MCF 10A (cell line): ENCODE measurements at regions not wholly inside any gene's neighbourhood (a gene's known extent, or its start where the extent isn't known, plus 50 kb on each side); places are given as distances from the start of the nearest gene placed in this dataset.

ENCODE experiments used
- BruUV-seq: library from RNA; stranded (reverse); fragments of 400-500 nt; replicated peaks from 2 replicates; lab custom pipeline; 2021; lab: Mats Ljungman, UMichigan
- CTCF ChIA-PET: fragments of 300-600 bp; sonication (Branson Sonifier 250); formaldehyde crosslinking; extraction: SDS; loops from one replicate; lab custom pipeline; 2021; ENCODE audit warnings: antibody characterized with exemption, inconsistent platforms; lab: Yijun Ruan, JAX
- POLR2A ChIA-PET: fragments of 300-600, 350-650 bp; sonication (Branson Sonifier 250); formaldehyde crosslinking; extraction: SDS; loops from one replicate; lab custom pipeline; 2020; ENCODE audit warnings: antibody characterized with exemption, inconsistent platforms; lab: Yijun Ruan, JAX
- DNase-seq: peaks from one replicate; pipeline ENCODE4 v3.0.0-alpha.2; 2018; ENCODE audit not compliant: unreplicated experiment
- H3K27ac Mint-ChIP-seq: one replicate; pipeline ENCODE4 v1.8.0; 2022; ENCODE audit warnings: mild to moderate bottlenecking, low read depth, mixed read lengths; ENCODE audit not compliant: unreplicated experiment
- H3K27me3 Mint-ChIP-seq: one replicate; pipeline ENCODE4 v1.8.0; 2022; ENCODE audit warnings: mixed read lengths; ENCODE audit not compliant: insufficient read depth, unreplicated experiment
- H3K36me3 Mint-ChIP-seq: one replicate; pipeline ENCODE4 v1.8.0; 2022; ENCODE audit warnings: mild to moderate bottlenecking, moderate library complexity, mixed read lengths; ENCODE audit not compliant: insufficient read depth, unreplicated experiment
- H3K4me1 Mint-ChIP-seq: one replicate; pipeline ENCODE4 v1.8.0; 2022; ENCODE audit warnings: mixed read lengths; ENCODE audit not compliant: insufficient read depth, unreplicated experiment
- H3K4me3 Mint-ChIP-seq: one replicate; pipeline ENCODE4 v1.8.0; 2022; ENCODE audit warnings: mild to moderate bottlenecking, moderate library complexity, mixed read lengths; ENCODE audit not compliant: unreplicated experiment
- H3K9me3 Mint-ChIP-seq: one replicate; pipeline ENCODE4 v1.8.0; 2022; ENCODE audit warnings: mixed read lengths; ENCODE audit not compliant: unreplicated experiment
- CTCF ChIP-seq: fragments of 200-600 bp; IDR thresholded peaks from one replicate; pipeline ENCODE4 v1.8.0; 2022; ENCODE audit warnings: antibody characterized with exemption, mild to moderate bottlenecking; ENCODE audit not compliant: unreplicated experiment
- intact Hi-C: fragments of 100-400 bp; cut with micrococcal nuclease; formaldehyde crosslinking; loops from 2 replicates; pipeline ENCODE4 v1.14.1; 2022

- Mint-ChIP-seq H3K27me3 (no peaks in the 10 kb centered on the region), H3K9me3 (no peaks in the 10 kb centered on the region), H3K4me1 (no peaks in the 10 kb centered on the region), H3K4me3 (no peak overlapping the region), H3K27ac (no peak overlapping the region), H3K36me3 (no peaks in the 10 kb centered on the region)
- intact Hi-C loops, result no loop called here
- TF ChIP-seq CTCF, result no peak
- ChIA-PET CTCF (interaction anchor here (0.6 kb wide), 1 partner anchor 29 kb away, joined by 3 read pairs; no protein-coding TSS in a partner anchor), POLR2A (interaction anchor here (0.7 kb wide), 1 partner anchor 409 kb away, joined by 4 read pairs; no protein-coding TSS in a partner anchor)
- BruUV-seq, result no TSS peak
- no peak for DNase-seq
Measured at GRCh38 chr4:188228279-188228678, 89.0 kb downstream of the TRIML1 start.

- CTCF ChIA-PET, result interaction anchor here (0.6 kb wide), 2 partner anchors 207 to 1181 kb away, joined by 3 read pairs; no protein-coding TSS in a partner anchor
- POLR2A ChIA-PET, result no interaction called here
- BruUV-seq, result no TSS peak
- H3K27me3 Mint-ChIP-seq, result no peaks in the 10 kb centered on the region
- DNase-seq, result no peak
- H3K36me3 Mint-ChIP-seq, result no peaks in the 10 kb centered on the region
- no peak overlapping the region for H3K4me3 Mint-ChIP-seq
- no peak overlapping the region for H3K27ac Mint-ChIP-seq
- TF ChIP-seq CTCF, result no peak
- intact Hi-C loops, result no loop called here
- H3K4me1 Mint-ChIP-seq, result no peaks in the 10 kb centered on the region
- no peaks in the 10 kb centered on the region for H3K9me3 Mint-ChIP-seq
Measured at GRCh38 chr4:188232428-188232827, 93.2 kb downstream of the TRIML1 start.

- DNase-seq, result no peak
- Mint-ChIP-seq H3K9me3 (no peaks in the 10 kb centered on the region), H3K27ac (no peak overlapping the region), H3K36me3 (no peaks in the 10 kb centered on the region), H3K4me1 (no peaks in the 10 kb centered on the region), H3K27me3 (no peaks in the 10 kb centered on the region), H3K4me3 (no peak overlapping the region)
- POLR2A ChIA-PET, result no interaction called here
- intact Hi-C loops, result no loop called here
- CTCF ChIA-PET, result interaction anchor here (0.7 kb wide), 1 partner anchor 258 kb away, joined by 3 read pairs; no protein-coding TSS in a partner anchor
- BruUV-seq, result no TSS peak
- TF ChIP-seq CTCF, result no peak
Measured at GRCh38 chr4:188242041-188242440, 102.8 kb downstream of the TRIML1 start.

GRCh38 chr4:188245651-188246050 lies 106.4 kb downstream of the TRIML1 start:
- no peak overlapping the region for H3K4me3 Mint-ChIP-seq
- no peaks in the 10 kb centered on the region for H3K9me3 Mint-ChIP-seq
- DNase-seq, result no peak
- ChIA-PET CTCF (no interaction called here), POLR2A (no interaction called here)
- H3K36me3 Mint-ChIP-seq, result no peaks in the 10 kb centered on the region
- BruUV-seq, result no TSS peak
- no peak for TF ChIP-seq CTCF
- H3K27me3 Mint-ChIP-seq, result no peaks in the 10 kb centered on the region
- intact Hi-C loops, result loop anchor here (2.0 kb wide), 1 partner anchor 639 kb away; no protein-coding TSS in a partner anchor
- H3K4me1 Mint-ChIP-seq, result no peaks in the 10 kb centered on the region
- H3K27ac Mint-ChIP-seq, result no peak overlapping the region
